ENCODE measurements at regions not wholly inside any gene's neighbourhood (a gene's known extent, or its start where the extent isn't known, plus 50 kb on each side); places are given as distances from the start of the nearest gene placed in this dataset.

DNA sequence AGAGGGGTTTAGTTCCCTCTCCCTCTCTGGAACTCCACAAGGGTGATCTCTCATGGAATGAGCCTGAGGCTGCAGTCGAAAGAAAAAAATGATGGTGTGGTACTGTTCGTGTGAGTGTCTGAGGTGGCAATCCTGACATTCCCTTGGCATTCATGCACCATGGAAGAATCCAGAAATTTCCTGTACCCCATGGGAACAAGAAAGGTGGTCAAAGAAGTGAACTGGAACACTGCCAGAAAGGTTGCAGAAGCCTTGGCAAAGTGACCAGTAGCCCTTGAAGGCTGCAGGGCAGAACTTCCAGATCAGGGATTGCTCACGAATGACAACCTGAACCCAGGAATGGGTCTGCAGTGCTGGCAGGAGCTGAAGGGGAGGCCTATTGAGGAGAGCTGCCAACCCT is 394.7 kb downstream of the CD83 start:
- FAIRE-seq (no peak), ATAC-seq (no peak), DNase-seq (ENCODE audit: low spot score) (no peak)
- intact Hi-C loops (cut with micrococcal nuclease; ENCODE audit: unreplicated experiment) (no loop called here), in situ Hi-C loops (cut with HindIII; ENCODE audit: extremely low pct_ligation_motif_present, low pct_unique_long_range_greater_than_20kb) (no loop called here)
- Histone ChIP-seq H3K27ac (ENCODE audit: extremely low read length, insufficient read depth, low read length) (no peak overlapping the region), H3K4me2 (ENCODE audit: low read depth, low read length) (no peak overlapping the region), H3K36me3 (replicated peaks in 1 of 2; ENCODE audit: control insufficient read depth in 1 of 2, insufficient read depth in 2 of 2, low read length in 2 of 2) (no peaks in the 10 kb centered on the region), H3K4me3 (replicated peaks in 1 of 3; ENCODE audit: insufficient read depth in 1 of 3, low read depth in 2 of 3, low read length in 3 of 3) (no peak overlapping the region), H4K20me1 (ENCODE audit: insufficient read depth, low read length) (no peaks in the 10 kb centered on the region), H3K9ac (ENCODE audit: insufficient read depth, low read depth, low read length) (no peak overlapping the region), H3K27me3 (ENCODE audit: control insufficient read depth in 1 of 2, insufficient read depth in 2 of 2, low read length in 2 of 2) (no peaks in the 10 kb centered on the region), H3K79me2 (ENCODE audit: insufficient read depth, low read length) (no peaks in the 10 kb centered on the region), H2AFZ (ENCODE audit: low read length) (no peak overlapping the region), H3K4me1 (ENCODE audit: insufficient read depth, low read length) (no peaks in the 10 kb centered on the region), H3K9me3 (ENCODE audit: low read length) (no peaks in the 10 kb centered on the region)
- TF ChIP-seq ZNF367 (CRISPR knock-in tag; IDR thresholded peaks at IDR 0.05; ENCODE audit: borderline replicate concordance) (no peak), TBL1XR1 (IDR thresholded peaks at IDR 0.05; ENCODE audit: borderline replicate concordance, low read length, partially characterized antibody) (no peak), ZNF17 (CRISPR knock-in tag; IDR thresholded peaks at IDR 0.05) (no peak), NCOA5 (CRISPR knock-in tag; IDR thresholded peaks at IDR 0.05) (no peak), RFX5 (IDR thresholded peaks at IDR 0.05; ENCODE audit: low read depth, low read length) (no peak), NONO (IDR thresholded peaks at IDR 0.05) (no peak), NONO (CRISPR knock-in tag; conservative IDR thresholded peaks at IDR 0.05) (no peak), MXD4 (CRISPR knock-in tag; IDR thresholded peaks at IDR 0.05) (no peak), ZFP36L2 (CRISPR knock-in tag; IDR thresholded peaks at IDR 0.05) (no peak), MTA1 (CRISPR knock-in tag; IDR thresholded peaks at IDR 0.05; ENCODE audit: borderline replicate concordance) (no peak), EZH2 (conservative IDR thresholded peaks at IDR 0.05; ENCODE audit: low read depth, low read length) (no peak), ZNF746 (CRISPR knock-in tag; IDR thresholded peaks at IDR 0.05) (no peak), ZEB1 (IDR thresholded peaks at IDR 0.05; ENCODE audit: insufficient replicate concordance, low read depth) (no peak), ZIK1 (CRISPR knock-in tag; IDR thresholded peaks at IDR 0.05; ENCODE audit: borderline replicate concordance, low read depth) (no peak), RFX1 (IDR thresholded peaks at IDR 0.05) (no peak)
- TF ChIP-seq, protein P1, sequence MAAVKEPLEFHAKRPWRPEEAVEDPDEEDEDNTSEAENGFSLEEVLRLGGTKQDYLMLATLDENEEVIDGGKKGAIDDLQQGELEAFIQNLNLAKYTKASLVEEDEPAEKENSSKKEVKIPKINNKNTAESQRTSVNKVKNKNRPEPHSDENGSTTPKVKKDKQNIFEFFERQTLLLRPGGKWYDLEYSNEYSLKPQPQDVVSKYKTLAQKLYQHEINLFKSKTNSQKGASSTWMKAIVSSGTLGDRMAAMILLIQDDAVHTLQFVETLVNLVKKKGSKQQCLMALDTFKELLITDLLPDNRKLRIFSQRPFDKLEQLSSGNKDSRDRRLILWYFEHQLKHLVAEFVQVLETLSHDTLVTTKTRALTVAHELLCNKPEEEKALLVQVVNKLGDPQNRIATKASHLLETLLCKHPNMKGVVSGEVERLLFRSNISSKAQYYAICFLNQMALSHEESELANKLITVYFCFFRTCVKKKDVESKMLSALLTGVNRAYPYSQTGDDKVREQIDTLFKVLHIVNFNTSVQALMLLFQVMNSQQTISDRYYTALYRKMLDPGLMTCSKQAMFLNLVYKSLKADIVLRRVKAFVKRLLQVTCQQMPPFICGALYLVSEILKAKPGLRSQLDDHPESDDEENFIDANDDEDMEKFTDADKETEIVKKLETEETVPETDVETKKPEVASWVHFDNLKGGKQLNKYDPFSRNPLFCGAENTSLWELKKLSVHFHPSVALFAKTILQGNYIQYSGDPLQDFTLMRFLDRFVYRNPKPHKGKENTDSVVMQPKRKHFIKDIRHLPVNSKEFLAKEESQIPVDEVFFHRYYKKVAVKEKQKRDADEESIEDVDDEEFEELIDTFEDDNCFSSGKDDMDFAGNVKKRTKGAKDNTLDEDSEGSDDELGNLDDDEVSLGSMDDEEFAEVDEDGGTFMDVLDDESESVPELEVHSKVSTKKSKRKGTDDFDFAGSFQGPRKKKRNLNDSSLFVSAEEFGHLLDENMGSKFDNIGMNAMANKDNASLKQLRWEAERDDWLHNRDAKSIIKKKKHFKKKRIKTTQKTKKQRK (IDR thresholded peaks at IDR 0.05; ENCODE audit: low read length): no peak
- TF ChIP-seq, protein P2, sequence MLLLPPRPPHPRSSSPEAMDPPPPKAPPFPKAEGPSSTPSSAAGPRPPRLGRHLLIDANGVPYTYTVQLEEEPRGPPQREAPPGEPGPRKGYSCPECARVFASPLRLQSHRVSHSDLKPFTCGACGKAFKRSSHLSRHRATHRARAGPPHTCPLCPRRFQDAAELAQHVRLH (CRISPR knock-in tag; IDR thresholded peaks at IDR 0.05; ENCODE audit: borderline replicate concordance, low read depth): no peak
- no TSS peak for BruUV-seq (replicated peaks)
- 29% methylated on average over 3 of the region's 3 CpGs for WGBS (ENCODE audit: low lambda C conversion rate)
- ChIA-PET POLR2A (no interaction called here), CTCF (ENCODE audit: low intra/inter-chr PET ratio, low total read pairs) (no interaction called here)

All from HepG2 (cell line).